ENCODE measurements at regions not wholly inside any gene's neighbourhood (a gene's known extent, or its start where the extent isn't known, plus 50 kb on each side); places are given as distances from the start of the nearest gene placed in this dataset.
"Not testable (repeated sequence)": the region's sequence is repeated elsewhere in the genome, so short reads cannot be mapped to it uniquely, and the experiment has no call there.

GRCh38 chr3:105255350-105255749 is 111.4 kb upstream of the ALCAM start:
- DNase-seq (ENCODE audit: low spot score) = peak; percentile 18

- DNase-seq (ENCODE audit: low spot score) = no peak
Observed at GRCh38 chr3:105259496-105259895, 107.2 kb upstream of the ALCAM start.

- DNase-seq (ENCODE audit: low spot score) = no peak
Observed at GRCh38 chr3:105260385-105260784, 106.3 kb upstream of the ALCAM start.

GRCh38 chr3:105274536-105274935 is 92.2 kb upstream of the ALCAM start:
- no peak for DNase-seq (ENCODE audit: low spot score)

- DNase-seq (ENCODE audit: low spot score) = no peak
Observed at GRCh38 chr3:105274958-105275357, 91.8 kb upstream of the ALCAM start.

GRCh38 chr3:105277656-105278055 is 89.1 kb upstream of the ALCAM start:
- DNase-seq (ENCODE audit: low spot score) = no peak

- no peak for DNase-seq (ENCODE audit: low spot score)
Observed at GRCh38 chr3:105278688-105279087, 88.0 kb upstream of the ALCAM start.

- no peak for DNase-seq (ENCODE audit: low spot score)
Observed at GRCh38 chr3:105281989-105282388, 84.7 kb upstream of the ALCAM start.

- DNase-seq (ENCODE audit: low spot score) = no peak
Observed at GRCh38 chr3:105284876-105285275, 81.8 kb upstream of the ALCAM start.

GRCh38 chr3:105285653-105286241 is 81.0 kb upstream of the ALCAM start:
- no peak for DNase-seq (ENCODE audit: low spot score)

GRCh38 chr3:105293441-105293840 is 73.3 kb upstream of the ALCAM start:
- no peak for DNase-seq (ENCODE audit: low spot score)

GRCh38 chr3:105296182-105296822 is 70.4 kb upstream of the ALCAM start:
- DNase-seq (ENCODE audit: low spot score) = not testable (repeated sequence)

- no peak for DNase-seq (ENCODE audit: low spot score)
Observed at GRCh38 chr3:105304487-105304886, 62.2 kb upstream of the ALCAM start.

- DNase-seq (ENCODE audit: low spot score) = no peak
Observed at GRCh38 chr3:105315144-105315543, 51.6 kb upstream of the ALCAM start.

GRCh38 chr3:105315815-105316214 is 50.9 kb upstream of the ALCAM start:
- no peak for DNase-seq (ENCODE audit: low spot score)

GRCh38 chr3:105316331-105316730 is 50.4 kb upstream of the ALCAM start:
- no peak for DNase-seq (ENCODE audit: low spot score)

Small RNAs in the stretch of these regions (small RNA-seq; reads per million reads assigned to genes)
- gene MIR548AB (0 reads per million in 2 experiments), gene NDUFA4P2 (0 reads per million in 2 experiments), gene RNU1-43P (0.05 to 0.13 reads per million in 2 experiments), gene RNU6-461P (0 reads per million in 2 experiments), gene TUBBP11 (0 reads per million in 2 experiments)
